GM18508 (cell line): ENCODE measurements at regions not wholly inside any gene's neighbourhood (a gene's known extent, or its start where the extent isn't known, plus 50 kb on each side); places are given as distances from the start of the nearest gene placed in this dataset.
"Not testable (repeated sequence)": the region's sequence is repeated elsewhere in the genome, so short reads cannot be mapped to it uniquely, and the experiment has no call there.

ENCODE experiments used
- ATAC-seq: cut with Tn5 transposase; IDR thresholded peaks from one replicate; pipeline ENCODE4 v1.9.1; 2021; ENCODE audit warnings: moderate number of reproducible peaks; ENCODE audit not compliant: insufficient read depth, unreplicated experiment

DNA sequence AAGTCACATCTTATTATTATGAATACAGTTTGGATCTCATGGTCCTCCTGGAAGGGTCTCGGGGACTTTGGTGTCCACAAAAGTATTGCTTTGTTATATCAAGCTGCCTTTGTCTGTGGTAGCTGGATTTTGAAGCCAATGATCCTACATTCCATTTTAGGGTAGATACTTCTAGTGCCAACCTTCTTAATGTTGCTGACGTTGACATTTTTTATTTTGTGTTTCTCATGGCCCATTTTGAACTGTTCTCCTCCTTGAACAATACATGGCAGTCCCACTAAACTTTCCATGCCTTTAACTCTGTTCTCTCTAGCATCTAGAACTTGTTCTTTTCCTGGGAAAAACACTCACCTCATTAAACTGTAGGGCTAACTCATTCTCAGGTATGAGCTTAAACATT, 425.8 kb downstream of the KCTD16 start:
- no peak for ATAC-seq

DNA sequence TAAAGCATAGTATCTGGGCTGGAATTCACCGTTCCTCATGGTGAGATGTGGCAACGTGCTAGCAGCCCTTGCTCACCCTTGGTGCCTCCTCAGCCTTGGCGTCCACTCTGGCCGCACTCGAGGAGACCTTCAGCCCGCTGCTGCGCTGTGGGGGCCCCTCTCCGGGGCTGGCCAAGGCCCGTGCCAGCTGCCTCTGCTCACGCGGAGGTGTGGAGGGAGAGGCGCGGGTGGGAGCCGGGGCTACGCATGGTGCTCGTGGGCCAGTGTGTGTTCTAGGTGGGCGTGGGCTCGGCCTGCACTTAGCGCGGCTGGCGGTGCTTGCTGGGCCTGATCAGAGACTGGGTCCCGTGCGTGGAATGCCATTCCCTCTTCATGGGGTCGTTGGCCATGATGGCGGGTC, 424.2 kb downstream of the KCTD16 start:
- ATAC-seq, result no peak

DNA sequence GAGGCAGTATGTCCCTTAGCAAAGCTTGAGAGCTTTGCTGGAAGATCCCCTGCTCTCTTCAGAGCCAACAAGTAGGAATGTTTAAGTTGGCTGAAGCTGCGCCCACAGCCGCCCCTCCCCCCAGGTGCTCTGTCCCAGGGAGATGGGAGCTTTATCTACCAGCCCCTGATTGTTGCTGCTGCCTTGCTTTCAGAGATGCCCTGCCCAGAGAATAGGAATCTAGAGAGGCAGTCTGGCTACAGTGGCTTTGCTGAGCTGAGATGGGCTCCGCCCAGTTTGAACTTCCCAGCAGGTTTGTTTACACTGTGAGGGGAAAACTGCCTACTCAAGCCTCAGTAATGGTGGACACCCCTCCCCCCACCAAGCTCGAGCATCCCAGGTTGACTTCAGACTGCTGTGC, 423.6 kb downstream of the KCTD16 start:
- not testable (repeated sequence) for ATAC-seq

DNA sequence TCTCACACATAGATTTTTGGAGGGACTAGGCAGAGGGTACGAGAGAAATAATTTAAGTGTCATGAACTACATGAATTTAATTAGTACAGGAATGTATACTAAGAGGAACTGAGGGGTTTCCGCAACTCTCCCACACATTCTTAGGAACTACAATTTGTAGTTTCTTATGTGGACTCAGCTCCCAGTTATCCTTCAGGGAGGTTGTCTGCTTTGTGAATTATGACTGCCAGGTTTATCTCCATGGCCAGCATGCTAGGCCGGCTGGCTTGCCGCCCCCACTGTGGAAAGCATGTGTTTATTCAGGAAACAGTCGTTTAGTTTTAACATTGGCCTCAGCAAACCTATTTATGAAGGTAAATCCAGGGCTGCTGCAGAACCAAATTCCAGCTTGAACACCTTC, 415.0 kb downstream of the KCTD16 start:
- ATAC-seq, result no peak

DNA sequence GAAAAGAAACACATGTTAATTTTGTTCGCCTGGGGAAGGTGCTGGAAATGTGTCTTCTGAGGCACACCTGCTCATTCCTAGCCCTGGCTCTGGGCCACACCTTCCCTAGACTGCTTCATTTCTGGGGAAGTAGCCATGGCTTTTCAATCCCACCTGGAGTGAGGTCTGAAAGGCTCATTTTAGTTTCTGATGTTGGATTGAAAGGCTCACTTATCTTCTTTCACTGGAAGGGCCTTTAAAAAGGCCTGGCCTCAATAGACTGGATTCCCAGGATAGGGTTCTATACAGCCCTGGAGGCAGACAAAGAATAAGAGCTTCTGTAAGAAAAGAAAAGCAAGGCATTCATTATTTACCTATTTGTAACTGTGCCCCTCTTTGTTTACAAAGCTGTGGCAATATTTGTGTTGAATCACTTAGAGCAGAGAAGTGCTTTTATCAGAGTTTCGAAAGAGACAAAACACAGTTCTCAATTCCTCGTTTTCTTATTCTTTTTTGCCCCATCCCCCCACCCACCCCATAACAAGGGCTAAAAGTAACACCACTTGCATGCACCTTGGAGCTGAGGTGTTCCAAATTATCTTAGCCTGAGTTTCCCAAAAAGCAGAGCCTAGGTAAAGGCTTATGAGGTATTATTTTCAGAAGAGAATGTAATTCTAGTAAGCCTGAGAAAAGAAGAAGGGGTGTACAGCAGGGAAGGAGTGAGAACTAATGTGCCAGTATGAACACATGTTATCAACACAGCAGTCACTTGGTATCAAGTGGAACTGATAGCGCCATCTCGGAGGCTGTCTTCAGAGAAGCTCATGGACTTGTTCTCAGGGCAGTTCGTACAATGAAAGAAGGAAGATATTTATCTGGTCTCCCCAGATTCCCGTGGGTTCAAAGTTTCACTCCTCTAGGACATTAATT, 413.1 kb downstream of the KCTD16 start:
- ATAC-seq, result no peak

DNA sequence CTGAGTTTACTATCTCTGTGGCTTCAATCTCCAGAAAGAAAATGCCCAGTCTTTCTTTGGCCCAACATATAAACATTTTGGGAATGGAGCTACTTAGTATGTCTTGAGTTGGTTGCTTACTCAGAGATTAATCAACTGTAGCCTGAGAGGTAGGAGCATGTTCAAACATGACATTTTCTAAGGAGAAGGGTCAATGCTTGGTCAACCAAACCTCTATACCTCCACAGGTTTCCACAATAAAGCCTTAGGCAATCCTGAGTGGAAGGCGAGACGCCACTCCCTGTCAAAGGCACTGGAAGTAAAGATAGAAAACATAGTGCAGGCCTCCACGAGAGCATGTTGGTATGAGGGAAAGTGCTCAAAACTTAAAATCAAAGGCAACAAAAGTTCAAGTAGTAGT, 411.4 kb downstream of the KCTD16 start:
- ATAC-seq, result no peak

DNA sequence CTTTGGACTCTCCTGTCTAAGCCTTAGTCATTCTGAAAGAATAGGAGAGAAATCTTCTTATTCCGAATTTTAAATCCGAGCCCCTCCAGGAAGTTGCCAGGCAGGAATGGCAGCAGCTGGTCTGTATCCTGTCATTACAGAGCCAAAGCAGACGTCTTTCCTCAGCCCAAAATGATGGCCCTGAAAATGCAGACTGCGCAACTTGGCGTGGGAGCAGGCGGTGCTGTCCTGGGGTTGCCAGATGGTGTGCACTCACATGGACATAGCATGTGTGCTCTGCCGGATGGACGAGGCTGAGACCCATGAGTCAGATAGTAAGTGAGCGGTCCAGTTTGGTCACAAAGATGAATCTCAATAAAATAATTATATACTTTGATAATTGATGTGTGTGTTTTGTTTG, 410.4 kb downstream of the KCTD16 start:
- ATAC-seq, result no peak

DNA sequence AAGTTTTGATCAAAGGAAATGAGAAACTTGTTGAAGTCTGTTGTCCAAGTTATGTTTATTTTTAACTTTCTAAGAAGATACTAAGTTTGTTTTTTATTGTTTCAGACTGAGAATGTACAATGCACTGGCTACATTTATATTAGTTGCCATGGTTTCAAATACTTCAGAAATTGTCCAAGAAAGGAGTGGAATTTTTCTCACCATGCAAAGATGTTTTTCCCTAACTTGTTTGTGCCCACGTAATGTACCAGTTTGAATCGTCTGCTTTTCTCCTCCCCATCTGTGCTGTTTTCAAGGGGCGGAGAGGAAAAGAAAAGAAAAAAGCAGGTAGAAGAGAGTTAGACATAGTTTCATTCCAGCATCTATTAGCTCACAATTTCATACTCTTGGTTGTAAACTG, 407.0 kb downstream of the KCTD16 start:
- ATAC-seq, result no peak

DNA sequence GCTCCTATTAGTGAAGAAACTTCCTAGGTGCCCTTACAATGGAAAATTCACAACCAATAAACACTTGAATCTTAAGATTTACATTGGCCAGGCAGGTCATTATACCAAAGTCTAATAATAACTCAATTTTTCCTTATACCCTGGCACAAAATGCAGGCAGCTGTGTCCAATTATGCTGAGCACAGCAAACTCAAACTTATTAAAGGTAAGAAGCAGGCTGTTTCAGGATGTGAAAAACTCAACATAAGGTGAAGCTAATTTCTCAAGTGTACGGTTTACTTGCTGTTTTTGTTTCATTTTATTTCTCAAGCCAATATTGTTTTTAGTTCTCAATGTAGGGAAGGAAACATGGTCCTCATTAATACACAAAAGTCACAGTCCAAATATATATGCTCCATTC, 405.1 kb downstream of the KCTD16 start:
- ATAC-seq, result no peak

DNA sequence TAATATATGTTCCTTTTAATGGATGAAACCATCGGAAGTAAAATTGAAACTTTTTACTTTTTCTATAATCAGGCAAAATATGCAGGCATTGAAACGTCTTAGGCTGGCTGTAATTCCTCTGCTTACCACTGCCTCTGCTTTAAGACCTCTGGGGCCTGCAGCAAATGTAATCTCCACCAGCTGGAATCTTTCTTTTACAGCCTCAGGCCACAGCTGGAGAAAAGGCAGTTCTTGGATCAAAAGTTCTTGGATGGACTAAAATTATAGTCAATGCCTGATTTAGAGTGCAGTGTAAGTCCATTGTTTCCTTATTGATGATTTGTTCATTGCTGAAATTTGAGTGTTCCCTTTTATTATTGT, 396.7 kb downstream of the KCTD16 start:
- ATAC-seq, result no peak

DNA sequence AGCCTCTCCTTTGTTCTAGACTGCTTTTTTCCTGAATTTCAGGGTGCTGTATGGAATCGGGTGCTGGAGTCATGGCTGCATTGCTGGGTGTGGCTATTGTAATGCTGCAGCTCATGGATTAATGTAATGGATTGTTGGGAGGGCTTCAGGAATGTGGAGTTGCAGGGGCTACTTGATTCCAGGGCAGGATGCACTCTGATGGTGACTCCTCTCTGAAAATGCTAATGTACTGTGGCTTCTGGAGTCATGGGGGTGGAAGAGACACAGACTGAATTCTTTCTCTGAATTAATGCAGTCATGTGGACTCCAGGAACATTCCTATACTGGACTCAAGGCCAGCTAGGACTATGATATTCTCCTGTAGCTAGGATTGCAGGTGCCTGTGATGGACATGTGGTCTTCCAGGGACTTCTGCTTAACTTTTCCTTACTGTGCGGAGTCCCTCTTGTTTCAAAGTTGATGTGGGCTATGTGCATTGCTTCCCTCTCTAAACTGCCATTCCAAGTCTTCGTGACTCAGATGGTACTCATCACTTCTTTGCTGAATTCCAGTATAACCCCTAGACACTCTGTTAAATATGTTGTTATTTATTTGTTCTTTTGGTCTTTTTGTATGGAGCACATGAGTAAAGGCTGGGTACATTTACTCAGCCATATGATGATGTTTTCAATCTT, 396.2 kb downstream of the KCTD16 start:
- ATAC-seq, result no peak

DNA sequence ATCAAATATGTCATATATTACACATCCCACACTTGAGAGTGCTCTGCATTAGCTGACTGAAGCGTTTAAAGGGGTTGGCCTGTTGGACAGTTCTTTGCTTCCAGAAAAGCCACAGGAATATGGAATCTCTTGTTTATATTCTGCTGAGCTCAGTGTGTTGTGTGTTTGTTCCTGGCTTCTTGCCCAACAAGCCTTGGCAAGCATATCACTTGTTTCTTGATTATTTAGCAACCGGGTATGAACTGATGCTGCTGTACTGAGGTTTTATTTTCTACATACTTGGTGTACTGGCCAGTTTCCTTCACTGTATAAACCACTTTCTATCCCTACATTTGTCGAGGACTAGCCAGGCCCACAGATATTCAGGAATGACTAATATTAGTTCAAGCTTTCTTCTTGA, 378.9 kb downstream of the KCTD16 start:
- ATAC-seq, result no peak

DNA sequence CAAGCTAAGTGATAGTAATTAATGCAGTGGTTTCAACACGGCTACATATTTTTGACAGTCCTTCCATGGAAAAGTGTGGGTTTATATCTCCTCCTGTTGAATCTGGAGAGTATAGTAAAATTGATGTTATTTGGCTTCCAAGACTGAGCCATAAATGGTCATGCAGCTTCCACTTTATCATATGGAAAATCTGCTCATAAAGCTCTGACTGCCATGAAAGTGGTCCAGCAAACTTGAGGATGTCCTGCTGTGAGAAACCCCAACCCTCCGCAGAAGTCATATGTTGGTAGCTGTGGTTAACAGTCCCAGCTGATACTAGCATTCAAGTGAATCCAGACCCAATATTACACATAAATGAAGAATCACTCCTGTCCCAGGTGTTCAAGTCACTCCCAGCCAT, 378.3 kb downstream of the KCTD16 start:
- no peak for ATAC-seq

DNA sequence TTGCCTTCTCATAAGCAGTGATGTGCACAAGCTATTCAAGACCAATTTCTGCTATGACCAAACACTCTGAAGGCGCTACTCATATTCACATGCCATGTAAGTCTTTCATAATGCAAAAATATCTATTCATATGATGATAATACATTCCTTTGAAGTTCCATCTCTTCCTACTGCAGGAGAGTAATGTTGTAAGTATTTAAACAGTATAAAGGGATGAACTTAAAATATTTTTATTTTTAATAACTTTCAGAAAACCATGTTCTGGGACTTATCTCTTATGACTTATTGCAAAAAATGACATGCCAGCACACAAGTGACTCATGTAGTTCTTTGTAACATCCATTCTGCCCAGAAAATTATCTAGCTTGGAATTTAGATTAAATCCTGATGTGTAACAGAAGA, 376.4 kb downstream of the KCTD16 start:
- no peak for ATAC-seq

DNA sequence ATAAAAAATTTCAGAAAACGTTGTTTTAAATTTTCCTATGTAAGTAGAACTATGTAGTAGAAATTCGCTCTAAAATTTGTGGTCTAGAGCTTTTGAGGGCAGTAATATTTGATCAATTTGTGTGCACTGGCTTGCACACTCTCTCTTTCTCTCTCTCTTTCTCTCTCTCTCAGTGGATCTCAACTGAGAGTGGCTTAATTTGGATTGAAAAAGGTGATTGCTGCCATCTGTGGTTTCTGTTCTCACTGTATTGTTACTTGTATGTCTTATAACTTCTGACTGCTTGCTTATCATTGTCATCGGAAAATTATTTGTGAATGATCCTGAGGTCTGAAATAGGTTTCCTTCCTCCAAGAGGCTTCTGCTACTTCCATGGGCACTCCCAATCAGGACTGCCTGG, 368.2 kb downstream of the KCTD16 start:
- no peak for ATAC-seq
